Astrocyte of the cerebellum (primary cell): ENCODE measurements at regions not wholly inside any gene's neighbourhood (a gene's known extent, or its start where the extent isn't known, plus 50 kb on each side); places are given as distances from the start of the nearest gene placed in this dataset.

Source experiments
- DNase-seq: peaks from one replicate; pipeline ENCODE4 v3.0.0-alpha.2; 2011; ENCODE audit warnings: low read depth
- H3K4me3 ChIP-seq: 2 replicates; pipeline ENCODE4 v1.5.1; 2011; ENCODE audit warnings: mild to moderate bottlenecking, low read depth, low read length, moderate library complexity
- in situ Hi-C: cut with HindIII; loops from 2 replicates; pipeline ENCODE4 v1.10.0; 2017; ENCODE audit warnings: low sequenced_read_pairs
- TF ChIP-seq, protein P1 (sequence below): IDR thresholded peaks from 2 replicates; pipeline ENCODE4 v1.5.1; 2012; ENCODE audit warnings: low read length, low read depth, moderate library complexity, mild to moderate bottlenecking; ENCODE audit errors: missing control alignments

DNA sequence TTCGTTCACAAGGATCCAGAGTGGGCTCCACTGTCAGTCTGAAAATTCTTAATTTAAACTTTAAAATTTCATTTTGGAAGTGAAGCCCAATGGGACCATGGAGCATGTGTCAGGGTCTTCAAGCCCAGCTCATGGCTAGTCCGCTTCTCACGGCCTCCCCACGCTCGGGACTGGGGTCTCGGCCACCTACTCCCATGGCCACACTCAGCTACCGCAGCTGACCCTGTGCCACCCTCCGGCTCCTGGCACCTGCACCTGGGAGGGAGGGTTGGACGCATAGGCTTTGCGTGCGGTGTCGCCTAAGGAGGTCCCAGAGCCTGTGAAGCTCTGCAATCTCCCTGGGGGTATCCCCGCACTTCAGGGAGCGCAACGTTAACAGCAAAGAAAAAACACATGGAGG lies 175.7 kb upstream of the PRLR start:
- no peak for DNase-seq
- H3K4me3 ChIP-seq = no peak overlapping the region
- in situ Hi-C loops = no loop called here
- TF ChIP-seq, protein P1, sequence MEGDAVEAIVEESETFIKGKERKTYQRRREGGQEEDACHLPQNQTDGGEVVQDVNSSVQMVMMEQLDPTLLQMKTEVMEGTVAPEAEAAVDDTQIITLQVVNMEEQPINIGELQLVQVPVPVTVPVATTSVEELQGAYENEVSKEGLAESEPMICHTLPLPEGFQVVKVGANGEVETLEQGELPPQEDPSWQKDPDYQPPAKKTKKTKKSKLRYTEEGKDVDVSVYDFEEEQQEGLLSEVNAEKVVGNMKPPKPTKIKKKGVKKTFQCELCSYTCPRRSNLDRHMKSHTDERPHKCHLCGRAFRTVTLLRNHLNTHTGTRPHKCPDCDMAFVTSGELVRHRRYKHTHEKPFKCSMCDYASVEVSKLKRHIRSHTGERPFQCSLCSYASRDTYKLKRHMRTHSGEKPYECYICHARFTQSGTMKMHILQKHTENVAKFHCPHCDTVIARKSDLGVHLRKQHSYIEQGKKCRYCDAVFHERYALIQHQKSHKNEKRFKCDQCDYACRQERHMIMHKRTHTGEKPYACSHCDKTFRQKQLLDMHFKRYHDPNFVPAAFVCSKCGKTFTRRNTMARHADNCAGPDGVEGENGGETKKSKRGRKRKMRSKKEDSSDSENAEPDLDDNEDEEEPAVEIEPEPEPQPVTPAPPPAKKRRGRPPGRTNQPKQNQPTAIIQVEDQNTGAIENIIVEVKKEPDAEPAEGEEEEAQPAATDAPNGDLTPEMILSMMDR = no peak

DNA sequence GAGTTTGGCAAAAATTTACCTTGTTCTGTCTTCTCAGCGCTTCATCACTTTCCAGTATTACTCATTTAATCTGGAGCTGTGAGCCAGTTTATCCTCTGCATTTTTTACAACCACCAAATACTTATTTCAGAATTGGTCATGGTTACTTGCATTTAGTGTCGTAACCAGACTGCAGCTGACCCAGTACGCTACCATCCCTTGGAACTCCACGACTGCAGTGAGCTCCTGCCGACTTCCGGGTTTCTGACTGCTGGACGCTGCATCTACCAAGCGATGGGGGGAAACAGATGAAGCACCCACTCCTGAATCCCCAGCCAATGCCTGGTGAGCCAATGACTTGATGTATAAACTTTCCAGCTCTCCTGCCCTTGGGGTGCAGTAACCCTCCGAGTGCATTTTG lies 174.4 kb upstream of the PRLR start:
- H3K4me3 ChIP-seq = no peak overlapping the region
- TF ChIP-seq, protein P1 = no peak
- in situ Hi-C loops = no loop called here
- no peak for DNase-seq

DNA sequence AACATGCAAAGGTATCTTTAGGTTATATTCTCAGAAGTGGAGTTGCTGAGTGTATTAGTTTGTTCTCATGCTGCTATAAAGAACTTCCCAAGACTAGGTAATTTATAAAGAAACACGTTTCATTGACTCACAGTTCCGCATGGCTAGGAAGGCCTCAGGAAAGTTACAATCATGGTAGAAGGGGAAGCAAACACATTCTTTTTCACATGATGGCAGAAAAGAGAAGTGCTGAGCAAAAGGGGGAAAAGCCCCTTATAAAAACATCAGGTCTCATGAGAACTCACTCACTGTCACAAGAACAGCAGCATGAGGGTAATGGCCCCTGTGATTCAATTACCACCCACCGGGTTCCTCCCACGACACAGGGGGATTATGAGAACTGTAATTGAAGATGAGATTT lies 163.6 kb upstream of the PRLR start:
- DNase-seq = no peak
- in situ Hi-C loops = no loop called here
- no peak overlapping the region for H3K4me3 ChIP-seq
- TF ChIP-seq, protein P1 = no peak

DNA sequence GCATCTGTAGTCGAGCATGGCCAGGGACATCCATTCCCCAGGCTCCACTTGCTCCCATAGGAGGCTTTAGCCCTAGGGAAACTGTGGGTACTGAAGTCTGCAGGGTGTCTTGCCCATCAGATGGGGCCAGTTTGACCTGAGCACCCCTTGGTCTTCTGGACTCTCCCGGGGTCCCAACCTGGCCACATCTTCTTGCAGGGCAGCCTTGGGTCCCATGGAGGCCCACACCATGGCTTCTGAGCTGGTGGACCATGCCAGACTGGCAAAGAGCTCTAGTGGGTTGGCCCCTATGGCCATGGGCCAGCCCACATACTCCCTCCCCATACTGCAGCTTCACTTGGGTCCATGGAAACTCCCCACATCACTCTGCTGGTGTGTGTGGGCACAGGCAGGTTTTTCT lies 154.4 kb upstream of the PRLR start:
- in situ Hi-C loops = no loop called here
- TF ChIP-seq, protein P1 = no peak
- DNase-seq = no peak
- no peak overlapping the region for H3K4me3 ChIP-seq

DNA sequence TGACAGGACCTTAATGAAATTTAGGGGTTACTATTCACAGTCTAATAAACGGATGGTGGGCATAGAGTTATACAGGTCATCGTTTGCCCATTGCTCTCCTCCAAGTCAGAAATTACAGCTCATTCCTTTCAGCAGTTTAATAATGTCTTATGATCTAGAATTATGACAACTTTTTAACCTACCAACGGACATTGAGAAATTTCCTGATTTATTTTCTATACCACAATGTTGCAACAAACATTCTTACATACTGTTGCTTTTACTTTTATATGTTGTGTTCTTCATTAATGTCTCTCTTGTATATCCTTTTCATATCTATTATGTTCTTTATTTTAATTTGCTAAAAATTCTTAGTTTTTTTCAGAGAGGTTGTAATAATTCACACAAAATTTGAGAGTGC lies 152.8 kb upstream of the PRLR start:
- in situ Hi-C loops = no loop called here
- DNase-seq = no peak
- no peak overlapping the region for H3K4me3 ChIP-seq
- TF ChIP-seq, protein P1 = no peak

DNA sequence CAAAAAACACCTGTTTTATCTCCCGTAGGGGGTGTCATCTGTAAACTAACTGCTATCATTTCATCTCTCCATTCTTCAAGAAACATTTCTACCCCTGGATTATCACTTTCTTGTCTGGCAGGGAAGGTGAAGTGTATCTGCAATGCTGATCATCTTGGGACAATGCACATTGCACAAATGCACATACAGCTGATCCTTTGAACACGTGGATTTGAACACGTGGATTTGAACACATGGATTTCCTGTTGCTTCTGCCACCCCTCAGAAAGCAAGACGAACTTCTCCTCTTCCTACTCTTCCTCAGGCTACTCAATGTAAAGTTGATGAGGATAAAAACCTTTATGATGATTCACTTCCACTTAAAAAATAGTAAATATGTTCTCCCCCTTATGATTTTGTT lies 147.4 kb upstream of the PRLR start:
- TF ChIP-seq, protein P1 = no peak
- H3K4me3 ChIP-seq = no peak overlapping the region
- no peak for DNase-seq
- in situ Hi-C loops = no loop called here

DNA sequence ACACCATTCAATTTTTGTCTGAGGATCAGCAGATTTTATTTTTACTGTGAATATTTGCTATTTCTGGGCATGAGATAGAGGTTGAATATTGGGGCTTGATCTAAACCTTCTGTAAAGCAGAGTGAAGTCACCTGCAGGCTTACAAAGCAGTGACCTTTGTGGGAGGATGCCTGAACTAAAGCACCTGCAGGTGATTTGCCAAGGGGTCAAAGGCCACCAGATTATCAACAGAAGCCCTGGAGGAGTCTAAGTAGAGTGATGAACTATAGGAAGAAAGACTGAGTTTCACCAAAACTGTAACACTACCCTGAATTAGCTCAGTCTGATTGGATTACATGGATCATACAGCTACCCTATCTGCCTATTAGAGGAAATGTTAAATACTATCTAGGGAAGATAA lies 144.3 kb upstream of the PRLR start:
- in situ Hi-C loops = no loop called here
- H3K4me3 ChIP-seq = no peak overlapping the region
- TF ChIP-seq, protein P1 = no peak
- no peak for DNase-seq
